SU-DHL-6 (cell line): ENCODE measurements at regions not wholly inside any gene's neighbourhood (a gene's known extent, or its start where the extent isn't known, plus 50 kb on each side); places are given as distances from the start of the nearest gene placed in this dataset.

Experiments
- CTCF ChIP-seq: fragments of 200-600 bp; sonication (generic); IDR thresholded peaks from one replicate; pipeline ENCODE4 v1.5.1; 2017; ENCODE audit warnings: antibody characterized with exemption, mild to moderate bottlenecking, low read length, moderate library complexity; ENCODE audit not compliant: insufficient read depth, poor library complexity, severe bottlenecking
- EZH2phosphoT487 ChIP-seq: fragments of 200-600 bp; sonication (generic), shearing (Covaris generic); conservative IDR thresholded peaks from 2 replicates; pipeline ENCODE4 v1.6.1; 2018; ENCODE audit warnings: mild to moderate bottlenecking, antibody characterized with exemption, low read length, moderate library complexity, mixed read lengths

GRCh38 chr22:25448435-25449051 is 115.9 kb upstream of the GRK3 start:
- TF ChIP-seq CTCF = no peak
- TF ChIP-seq EZH2phosphoT487 = no peak
